HCT116 (cell line): ENCODE measurements at regions not wholly inside any gene's neighbourhood (a gene's known extent, or its start where the extent isn't known, plus 50 kb on each side); places are given as distances from the start of the nearest gene placed in this dataset.

Experiments
- ATAC-seq: fragments of 200-7000 bp; cut with Tn5 transposase; 2 replicates; pipeline ENCODE4 v1.9.1; 2020; ENCODE audit warnings: mild to moderate bottlenecking, moderate library complexity
- BruUV-seq: library from RNA; stranded (reverse); fragments of 400-500 nt; replicated peaks from 2 replicates; lab custom pipeline; 2021; lab: Mats Ljungman, UMichigan
- CTCF ChIA-PET: fragments of 300-600 bp; sonication (Branson Sonifier 250); formaldehyde crosslinking; loops from one replicate; lab custom pipeline; 2021; ENCODE audit warnings: antibody characterized with exemption; lab: Charles Lee
- POLR2A ChIA-PET: fragments of 300-600, 350-600 bp; sonication (Branson Sonifier 250); formaldehyde crosslinking; loops from one replicate; lab custom pipeline; 2021; ENCODE audit warnings: antibody characterized with exemption; lab: Charles Lee
- RAD21 ChIA-PET, 2 experiments: fragments of 300-600 bp; sonication (Branson Sonifier 250); formaldehyde crosslinking; loops; one replicate each; lab custom pipeline; 2023; ENCODE audit warnings: low total read pairs in 2 of 2; ENCODE audit not compliant: uncharacterized antibody in 2 of 2, unreplicated experiment in 2 of 2, low non-redundant PET in 1 of 2; lab: Charles Lee
- DNase-seq: peaks from one replicate; pipeline ENCODE4 v3.0.0-alpha.2; 2010; ENCODE audit warnings: low read depth, low spot score
- H2AFZ ChIP-seq: fragments of 200-600 bp; shearing (Covaris generic), sonication (generic); 2 replicates; pipeline ENCODE4 v1.6.1; 2017; ENCODE audit warnings: low read depth, mixed run types, mixed read lengths, antibody characterized with exemption, low read length; ENCODE audit not compliant: poor library complexity, severe bottlenecking
- H3K27ac ChIP-seq: 2 replicates; pipeline ENCODE4 v1.5.1; 2012; ENCODE audit warnings: low read depth, low read length
- H3K27me3 ChIP-seq: fragments of 200-600 bp; sonication (generic); 2 replicates; pipeline ENCODE4 v1.6.1; 2016; ENCODE audit warnings: mixed run types, low read length, mixed read lengths; ENCODE audit not compliant: insufficient read depth
- H3K36me3 ChIP-seq, 2 experiments: fragments of 200-500 bp in 1 of 2; fragments of 200-600 bp in 1 of 2; sonication (Bioruptor generic) in 1 of 2; sonication (generic) in 1 of 2; 2 replicates each; pipeline versions ENCODE4 v1.5.1 to v1.6.1; 2014 to 2016; ENCODE audit warnings: low read length in 2 of 2, inconsistent platforms in 1 of 2, mixed read lengths in 1 of 2, mixed run types in 1 of 2; ENCODE audit not compliant: insufficient read depth in 2 of 2, control insufficient read depth in 1 of 2
- H3K4me1 ChIP-seq, 2 experiments: fragments of 200-600 bp in 1 of 2; sonication (generic) in 1 of 2; 2 replicates each; pipeline versions ENCODE4 v1.5.1 to v1.6.1; 2012 to 2017; ENCODE audit warnings: low read length in 2 of 2, inconsistent platforms in 1 of 2, mild to moderate bottlenecking in 1 of 2, mixed read lengths in 1 of 2, mixed run types in 1 of 2, moderate library complexity in 1 of 2; ENCODE audit not compliant: insufficient read depth in 2 of 2, control insufficient read depth in 1 of 2
- H3K4me2 ChIP-seq: fragments of 200-600 bp; sonication (generic); 2 replicates; pipeline ENCODE4 v1.6.1; 2017; ENCODE audit warnings: mixed run types, low read length, mixed read lengths
- H3K4me3 ChIP-seq, 2 experiments: fragments of 200-600 bp in 1 of 2; sonication (generic) in 1 of 2; replicated peaks in 1 of 2; 2 replicates each; pipeline ENCODE4 v1.5.1; 2011 to 2016; ENCODE audit warnings: low read length in 2 of 2, control low read depth in 1 of 2, low read depth in 1 of 2, mild to moderate bottlenecking in 1 of 2, mixed read lengths in 1 of 2, mixed run types in 1 of 2
- H3K79me2 ChIP-seq: fragments of 200-600 bp; sonication (generic); 2 replicates; pipeline ENCODE4 v1.6.1; 2017; ENCODE audit warnings: mild to moderate bottlenecking, mixed run types, low read length, moderate library complexity, mixed read lengths; ENCODE audit not compliant: insufficient read depth
- H3K9ac ChIP-seq: fragments of 200-600 bp; sonication (generic); 2 replicates; pipeline ENCODE4 v1.6.1; 2016; ENCODE audit warnings: low read length, mixed read lengths
- H3K9me2 ChIP-seq: fragments of 200-600 bp; sonication (generic), shearing (Covaris generic); 2 replicates; pipeline ENCODE4 v1.6.1; 2017; ENCODE audit warnings: mixed run types, mild to moderate bottlenecking, moderate library complexity; ENCODE audit not compliant: insufficient read depth
- H3K9me3 ChIP-seq, 2 experiments: fragments of 200-500 bp in 1 of 2; fragments of 200-600 bp in 1 of 2; sonication (Bioruptor generic) in 1 of 2; sonication (generic) in 1 of 2; 2 replicates each; pipeline ENCODE4 v1.6.1; 2014 to 2017; ENCODE audit warnings: low read length in 2 of 2, mixed read lengths in 2 of 2, inconsistent platforms in 1 of 2, low read depth in 1 of 2, mild to moderate bottlenecking in 1 of 2, mixed run types in 1 of 2, moderate library complexity in 1 of 2; ENCODE audit not compliant: control insufficient read depth in 1 of 2, insufficient read depth in 1 of 2
- H4K20me1 ChIP-seq: fragments of 200-600 bp; sonication (generic), shearing (Covaris generic); 2 replicates; pipeline ENCODE4 v1.6.1; 2017; ENCODE audit warnings: mixed run types, mild to moderate bottlenecking, moderate library complexity; ENCODE audit not compliant: insufficient read depth
- CBX3 ChIP-seq: IDR thresholded peaks from 2 replicates; pipeline ENCODE4 v1.6.1; 2012; ENCODE audit warnings: low read depth
- EGR1 ChIP-seq: IDR thresholded peaks from 2 replicates; pipeline ENCODE4 v1.6.1; 2012; ENCODE audit warnings: low read depth
- ELF1 ChIP-seq: IDR thresholded peaks from 2 replicates; pipeline ENCODE4 v1.6.1; 2012; ENCODE audit warnings: low read depth, borderline replicate concordance
- EZH2 ChIP-seq: fragments of 200-600 bp; sonication (generic); IDR thresholded peaks from 2 replicates; pipeline ENCODE4 v1.6.1; 2017; ENCODE audit warnings: antibody characterized with exemption, mixed run types
- FOSL1 ChIP-seq: IDR thresholded peaks from 2 replicates; pipeline ENCODE4 v1.6.1; 2012; ENCODE audit warnings: low read depth
- JUND ChIP-seq: IDR thresholded peaks from 2 replicates; pipeline ENCODE4 v1.6.1; 2012
- POLR2A ChIP-seq: IDR thresholded peaks from 2 replicates; pipeline ENCODE4 v1.7.0; 2011; ENCODE audit warnings: borderline replicate concordance; ENCODE audit not compliant: insufficient read depth, insufficient read length; ENCODE audit errors: extremely low read depth
- POLR2AphosphoS5 ChIP-seq: IDR thresholded peaks from 2 replicates; pipeline ENCODE4 v1.6.1; 2011; ENCODE audit warnings: mild to moderate bottlenecking, low read depth, low read length, moderate library complexity
- RAD21 ChIP-seq: IDR thresholded peaks from 2 replicates; pipeline ENCODE4 v1.6.1; 2012; ENCODE audit warnings: low read depth, mild to moderate bottlenecking
- SIN3A ChIP-seq: IDR thresholded peaks from 2 replicates; pipeline ENCODE4 v1.6.1; 2012; ENCODE audit warnings: low read depth
- ZFX ChIP-seq: fragments of 450-650 bp; IDR thresholded peaks from 2 replicates; pipeline ENCODE4 v1.6.1; 2017
- intact Hi-C: fragments of 100-400 bp; cut with micrococcal nuclease; formaldehyde crosslinking; loops from 2 replicates; pipeline ENCODE4 v1.10.0; 2022
- TF ChIP-seq, protein P1 (sequence below): IDR thresholded peaks from 2 replicates; pipeline ENCODE4 v1.6.1; 2012; ENCODE audit warnings: low read depth
- TF ChIP-seq, protein P2 (sequence below), 3 experiments: fragments of 200-600 bp in 1 of 3; sonication (generic) in 1 of 3; IDR thresholded peaks in 2 of 3; conservative IDR thresholded peaks in 1 of 3; 2 replicates each; pipeline ENCODE4 v1.5.1; 2012 to 2017; ENCODE audit warnings: low read depth in 2 of 3, low read length in 2 of 3, antibody characterized with exemption in 1 of 3, borderline replicate concordance in 1 of 3, control low read depth in 1 of 3, mild to moderate bottlenecking in 1 of 3, mixed read lengths in 1 of 3, mixed run types in 1 of 3, moderate library complexity in 1 of 3; ENCODE audit not compliant: insufficient read depth in 1 of 3

DNA sequence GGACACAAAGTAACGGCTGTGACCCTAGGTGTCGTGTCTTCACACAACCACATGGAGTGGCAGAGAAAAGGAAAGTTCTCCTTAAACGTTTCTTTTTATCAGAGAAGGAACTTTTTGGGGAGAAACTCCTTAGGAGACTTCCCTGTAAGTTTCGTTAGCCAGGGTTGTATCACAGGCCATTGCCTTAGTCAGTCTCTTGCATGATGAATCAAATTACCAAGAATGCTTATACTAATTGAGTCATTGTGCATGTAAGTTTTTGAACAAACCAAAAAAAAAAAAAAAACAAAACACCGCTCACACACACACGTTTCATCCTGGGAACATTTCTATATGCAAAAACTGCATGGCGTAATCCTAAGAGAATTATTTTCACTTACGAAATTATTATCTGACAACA lies 150.4 kb upstream of the SATB1 start:
- DNase-seq (no peak), ATAC-seq (no peak)
- no peak overlapping the region for H3K4me3 ChIP-seq
- ChIA-PET CTCF (no interaction called here), POLR2A (no interaction called here)
- no peaks in the 10 kb centered on the region for H3K9me2 ChIP-seq
- no TSS peak for BruUV-seq
- H3K27me3 ChIP-seq = no peaks in the 10 kb centered on the region
- H3K4me1 ChIP-seq = no peaks in the 10 kb centered on the region
- TF ChIP-seq POLR2A = no peak
- TF ChIP-seq, protein P1, sequence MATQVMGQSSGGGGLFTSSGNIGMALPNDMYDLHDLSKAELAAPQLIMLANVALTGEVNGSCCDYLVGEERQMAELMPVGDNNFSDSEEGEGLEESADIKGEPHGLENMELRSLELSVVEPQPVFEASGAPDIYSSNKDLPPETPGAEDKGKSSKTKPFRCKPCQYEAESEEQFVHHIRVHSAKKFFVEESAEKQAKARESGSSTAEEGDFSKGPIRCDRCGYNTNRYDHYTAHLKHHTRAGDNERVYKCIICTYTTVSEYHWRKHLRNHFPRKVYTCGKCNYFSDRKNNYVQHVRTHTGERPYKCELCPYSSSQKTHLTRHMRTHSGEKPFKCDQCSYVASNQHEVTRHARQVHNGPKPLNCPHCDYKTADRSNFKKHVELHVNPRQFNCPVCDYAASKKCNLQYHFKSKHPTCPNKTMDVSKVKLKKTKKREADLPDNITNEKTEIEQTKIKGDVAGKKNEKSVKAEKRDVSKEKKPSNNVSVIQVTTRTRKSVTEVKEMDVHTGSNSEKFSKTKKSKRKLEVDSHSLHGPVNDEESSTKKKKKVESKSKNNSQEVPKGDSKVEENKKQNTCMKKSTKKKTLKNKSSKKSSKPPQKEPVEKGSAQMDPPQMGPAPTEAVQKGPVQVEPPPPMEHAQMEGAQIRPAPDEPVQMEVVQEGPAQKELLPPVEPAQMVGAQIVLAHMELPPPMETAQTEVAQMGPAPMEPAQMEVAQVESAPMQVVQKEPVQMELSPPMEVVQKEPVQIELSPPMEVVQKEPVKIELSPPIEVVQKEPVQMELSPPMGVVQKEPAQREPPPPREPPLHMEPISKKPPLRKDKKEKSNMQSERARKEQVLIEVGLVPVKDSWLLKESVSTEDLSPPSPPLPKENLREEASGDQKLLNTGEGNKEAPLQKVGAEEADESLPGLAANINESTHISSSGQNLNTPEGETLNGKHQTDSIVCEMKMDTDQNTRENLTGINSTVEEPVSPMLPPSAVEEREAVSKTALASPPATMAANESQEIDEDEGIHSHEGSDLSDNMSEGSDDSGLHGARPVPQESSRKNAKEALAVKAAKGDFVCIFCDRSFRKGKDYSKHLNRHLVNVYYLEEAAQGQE = no peak
- TF ChIP-seq, all 23 proteins: peak for 0
- no peak overlapping the region for H3K27ac ChIP-seq
- intact Hi-C loops = no loop called here
- H3K4me2 ChIP-seq = no peak overlapping the region
- H3K9me3 ChIP-seq = no peaks in the 10 kb centered on the region
- RAD21 ChIA-PET = no interaction called here
- H3K79me2 ChIP-seq = no peaks in the 10 kb centered on the region
- H4K20me1 ChIP-seq = no peaks in the 10 kb centered on the region; the same call in 1 of the 2 replicates
- H2AFZ ChIP-seq = no peak overlapping the region
- H3K36me3 ChIP-seq = no peaks in the 10 kb centered on the region
- H3K9ac ChIP-seq = no peak overlapping the region

DNA sequence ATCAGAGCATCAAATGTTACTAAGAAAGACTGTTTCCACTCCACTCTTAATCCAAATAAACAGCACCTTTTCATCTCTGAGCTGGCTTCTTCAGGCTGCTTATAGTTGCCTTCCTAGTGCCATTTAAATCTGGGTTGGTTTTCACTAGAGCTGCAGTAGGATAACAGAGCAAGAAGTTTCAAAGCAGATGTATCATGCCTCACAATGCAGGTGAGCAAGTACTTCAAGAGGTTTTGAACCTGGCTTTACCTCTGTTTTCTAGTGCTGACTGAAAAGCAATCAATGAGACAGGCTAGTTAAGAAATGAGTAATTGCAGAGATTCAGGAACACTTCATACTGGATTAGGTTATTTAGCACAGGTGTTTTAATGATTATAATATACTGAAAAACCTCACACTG lies 147.7 kb upstream of the SATB1 start:
- ChIA-PET RAD21 (no interaction called here), POLR2A (no interaction called here), CTCF (no interaction called here)
- ATAC-seq (no peak), DNase-seq (no peak)
- H3K9ac ChIP-seq = no peak overlapping the region
- no peaks in the 10 kb centered on the region for H4K20me1 ChIP-seq
- no peaks in the 10 kb centered on the region for H3K36me3 ChIP-seq
- intact Hi-C loops = no loop called here
- no peak overlapping the region for H3K4me2 ChIP-seq
- BruUV-seq = no TSS peak
- no peak overlapping the region for H3K27ac ChIP-seq
- H3K9me2 ChIP-seq = no peaks in the 10 kb centered on the region
- H3K79me2 ChIP-seq = no peaks in the 10 kb centered on the region
- no peaks in the 10 kb centered on the region for H3K9me3 ChIP-seq
- no peak overlapping the region for H2AFZ ChIP-seq
- H3K27me3 ChIP-seq = no peaks in the 10 kb centered on the region
- H3K4me1 ChIP-seq = no peaks in the 10 kb centered on the region
- no peak overlapping the region for H3K4me3 ChIP-seq
- TF ChIP-seq ELF1 (no peak), ZFX (no peak), SIN3A (no peak), RAD21 (no peak), EGR1 (no peak), EZH2 (no peak), POLR2AphosphoS5 (no peak), CBX3 (no peak), FOSL1 (no peak), JUND (no peak)
- TF ChIP-seq, protein P2, sequence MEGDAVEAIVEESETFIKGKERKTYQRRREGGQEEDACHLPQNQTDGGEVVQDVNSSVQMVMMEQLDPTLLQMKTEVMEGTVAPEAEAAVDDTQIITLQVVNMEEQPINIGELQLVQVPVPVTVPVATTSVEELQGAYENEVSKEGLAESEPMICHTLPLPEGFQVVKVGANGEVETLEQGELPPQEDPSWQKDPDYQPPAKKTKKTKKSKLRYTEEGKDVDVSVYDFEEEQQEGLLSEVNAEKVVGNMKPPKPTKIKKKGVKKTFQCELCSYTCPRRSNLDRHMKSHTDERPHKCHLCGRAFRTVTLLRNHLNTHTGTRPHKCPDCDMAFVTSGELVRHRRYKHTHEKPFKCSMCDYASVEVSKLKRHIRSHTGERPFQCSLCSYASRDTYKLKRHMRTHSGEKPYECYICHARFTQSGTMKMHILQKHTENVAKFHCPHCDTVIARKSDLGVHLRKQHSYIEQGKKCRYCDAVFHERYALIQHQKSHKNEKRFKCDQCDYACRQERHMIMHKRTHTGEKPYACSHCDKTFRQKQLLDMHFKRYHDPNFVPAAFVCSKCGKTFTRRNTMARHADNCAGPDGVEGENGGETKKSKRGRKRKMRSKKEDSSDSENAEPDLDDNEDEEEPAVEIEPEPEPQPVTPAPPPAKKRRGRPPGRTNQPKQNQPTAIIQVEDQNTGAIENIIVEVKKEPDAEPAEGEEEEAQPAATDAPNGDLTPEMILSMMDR (IDR thresholded peaks at IDR 0.05 in 2 of 3, conservative IDR thresholded peaks at IDR 0.05 in 1 of 3; ENCODE audit: borderline replicate concordance in 1 of 3, insufficient read depth in 1 of 3, low read depth in 2 of 3, low read length in 2 of 3) = no peak
- TF ChIP-seq, protein P1 = no peak
